ENCODE measurements at regions not wholly inside any gene's neighbourhood (a gene's known extent, or its start where the extent isn't known, plus 50 kb on each side); places are given as distances from the start of the nearest gene placed in this dataset.

- H3K27ac ChIP-seq = no peak overlapping the region
- no peak overlapping the region for H3K4me3 ChIP-seq
- H3K27me3 ChIP-seq = no peaks in the 10 kb centered on the region
- intact Hi-C loops (cut with DNase I; ENCODE audit: low total_unique reads) = no loop called here
- no peak for TF ChIP-seq CTCF (IDR thresholded peaks at IDR 0.05)
- no peaks in the 10 kb centered on the region for H3K4me1 ChIP-seq
- no peaks in the 10 kb centered on the region for H3K36me3 ChIP-seq
- DNase-seq = no peak
- no peaks in the 10 kb centered on the region for H3K9me3 ChIP-seq
Observed at GRCh38 chr6:100153636-100154275, 159.7 kb upstream of the MCHR2 start.

GRCh38 chr6:100152201-100152600, 158.2 kb upstream of the MCHR2 start:
- Histone ChIP-seq H3K4me1 (no peaks in the 10 kb centered on the region), H3K27ac (no peak overlapping the region), H3K9me3 (no peaks in the 10 kb centered on the region), H3K36me3 (no peaks in the 10 kb centered on the region), H3K4me3 (no peak overlapping the region), H3K27me3 (no peaks in the 10 kb centered on the region)
- DNase-seq = no peak
- intact Hi-C loops (cut with DNase I; ENCODE audit: low total_unique reads) = no loop called here
- no peak for TF ChIP-seq CTCF (IDR thresholded peaks at IDR 0.05)

GRCh38 chr6:100144991-100145390, 151.0 kb upstream of the MCHR2 start:
- no peaks in the 10 kb centered on the region for H3K36me3 ChIP-seq
- H3K9me3 ChIP-seq = no peaks in the 10 kb centered on the region
- no peak for TF ChIP-seq CTCF (IDR thresholded peaks at IDR 0.05)
- H3K4me3 ChIP-seq = no peak overlapping the region
- DNase-seq = no peak
- H3K4me1 ChIP-seq = no peaks in the 10 kb centered on the region
- H3K27ac ChIP-seq = no peak overlapping the region
- H3K27me3 ChIP-seq = no peaks in the 10 kb centered on the region
- intact Hi-C loops (cut with DNase I; ENCODE audit: low total_unique reads) = no loop called here

GRCh38 chr6:100138346-100139022, 144.5 kb upstream of the MCHR2 start:
- Histone ChIP-seq H3K9me3 (no peaks in the 10 kb centered on the region), H3K36me3 (no peaks in the 10 kb centered on the region), H3K27ac (no peak overlapping the region), H3K4me1 (no peaks in the 10 kb centered on the region), H3K4me3 (no peak overlapping the region), H3K27me3 (no peaks in the 10 kb centered on the region)
- no peak for DNase-seq
- intact Hi-C loops (cut with DNase I; ENCODE audit: low total_unique reads) = no loop called here
- TF ChIP-seq CTCF (IDR thresholded peaks at IDR 0.05) = no peak

GRCh38 chr6:100137759-100138158, 143.7 kb upstream of the MCHR2 start:
- DNase-seq = no peak
- Histone ChIP-seq H3K4me1 (no peaks in the 10 kb centered on the region), H3K27ac (no peak overlapping the region), H3K36me3 (no peaks in the 10 kb centered on the region), H3K27me3 (no peaks in the 10 kb centered on the region), H3K4me3 (no peak overlapping the region), H3K9me3 (no peaks in the 10 kb centered on the region)
- intact Hi-C loops (cut with DNase I; ENCODE audit: low total_unique reads) = no loop called here
- no peak for TF ChIP-seq CTCF (IDR thresholded peaks at IDR 0.05)

Measured in tibial artery (tissue), 4 donors.